ENCODE measurements at regions not wholly inside any gene's neighbourhood (a gene's known extent, or its start where the extent isn't known, plus 50 kb on each side); places are given as distances from the start of the nearest gene placed in this dataset.

- no peak overlapping the region for H3K27ac ChIP-seq (ENCODE audit: low read depth in 1 of 2, low read length in 1 of 2)
- no peak for ATAC-seq (ENCODE audit: insufficient read depth, low FRiP score)
- no peak for TF ChIP-seq CTCF (IDR thresholded peaks at IDR 0.05; ENCODE audit: control extremely low read depth, extremely low read depth)
Observed at GRCh38 chr2:88855620-88856408, 164.3 kb downstream of the RPIA start.

GRCh38 chr2:88856409-88857135 is 165.1 kb downstream of the RPIA start:
- DNase-seq (no peak), ATAC-seq (ENCODE audit: insufficient read depth, low FRiP score) (no peak)
- Histone ChIP-seq H3K27me3 (ENCODE audit: control insufficient read depth in 3 of 3, insufficient read depth in 3 of 3, low read length in 2 of 3) (no peaks in the 10 kb centered on the region), H3K4me1 (ENCODE audit: control insufficient read depth in 5 of 5, insufficient read depth in 5 of 5, low read length in 5 of 5) (peaks cover 0 to 7% (median 0%) of the 10 kb centered on the region in 5 donors), H3K36me3 (ENCODE audit: control insufficient read depth in 4 of 4, insufficient read depth in 4 of 4, low read length in 4 of 4) (no peaks in the 10 kb centered on the region), H3K4me3 (no peak overlapping the region), H3K9ac (ENCODE audit: insufficient read depth in 1 of 2, low read length in 2 of 2) (no peak overlapping the region), H3K27ac (ENCODE audit: low read depth in 1 of 2, low read length in 1 of 2) (no peak overlapping the region), H3K9me3 (ENCODE audit: control insufficient read depth in 4 of 4, insufficient read depth in 3 of 4, low read length in 3 of 4) (peaks cover 0 to 1% (median 0%) of the 10 kb centered on the region in 4 donors)
- no peak for TF ChIP-seq CTCF (IDR thresholded peaks at IDR 0.05; ENCODE audit: control extremely low read depth, extremely low read depth)
- 61 to 67% methylated on average over 3 of the region's 3 CpGs for WGBS, 2 donors

More at GRCh38 chr2:88855620-88856408, 164.3 kb downstream of the RPIA start:
- no peak for DNase-seq
- Histone ChIP-seq H3K9me3 (ENCODE audit: control insufficient read depth in 4 of 4, insufficient read depth in 3 of 4, low read length in 3 of 4) (peaks cover 0 to 1% (median 0%) of the 10 kb centered on the region in 4 donors), H3K4me1 (ENCODE audit: control insufficient read depth in 5 of 5, insufficient read depth in 5 of 5, low read length in 5 of 5) (peaks cover 0 to 7% (median 0%) of the 10 kb centered on the region in 5 donors), H3K4me3 (no peak overlapping the region), H3K9ac (ENCODE audit: insufficient read depth in 1 of 2, low read length in 2 of 2) (no peak overlapping the region), H3K36me3 (ENCODE audit: control insufficient read depth in 4 of 4, insufficient read depth in 4 of 4, low read length in 4 of 4) (no peaks in the 10 kb centered on the region), H3K27me3 (ENCODE audit: control insufficient read depth in 3 of 3, insufficient read depth in 3 of 3, low read length in 2 of 3) (no peaks in the 10 kb centered on the region)
- 80 to 83% methylated on average over 3 of the region's 3 CpGs for WGBS, 2 donors

GRCh38 chr2:88857274-88857741 is 165.8 kb downstream of the RPIA start:
- no peak overlapping the region for H3K4me3 ChIP-seq
- WGBS, 2 donors = 90 to 93% methylated on average over 9 of the region's 9 CpGs
- H3K9ac ChIP-seq (ENCODE audit: insufficient read depth in 1 of 2, low read length in 2 of 2) = no peak overlapping the region
- H3K36me3 ChIP-seq (ENCODE audit: control insufficient read depth in 4 of 4, insufficient read depth in 4 of 4, low read length in 4 of 4) = no peaks in the 10 kb centered on the region
- peaks cover 0 to 7% (median 0%) of the 10 kb centered on the region in 5 donors for H3K4me1 ChIP-seq (ENCODE audit: control insufficient read depth in 5 of 5, insufficient read depth in 5 of 5, low read length in 5 of 5)
- H3K27me3 ChIP-seq (ENCODE audit: control insufficient read depth in 3 of 3, insufficient read depth in 3 of 3, low read length in 2 of 3) = no peaks in the 10 kb centered on the region
- TF ChIP-seq CTCF (IDR thresholded peaks at IDR 0.05; ENCODE audit: control extremely low read depth, extremely low read depth) = no peak
- no peak for ATAC-seq (ENCODE audit: insufficient read depth, low FRiP score)
- no peak for DNase-seq
- no peak overlapping the region for H3K27ac ChIP-seq (ENCODE audit: low read depth in 1 of 2, low read length in 1 of 2)
- H3K9me3 ChIP-seq (ENCODE audit: control insufficient read depth in 4 of 4, insufficient read depth in 3 of 4, low read length in 3 of 4) = peaks cover 0 to 1% (median 0%) of the 10 kb centered on the region in 4 donors

All from lung (tissue), 11 donors.